Skeletal muscle cell (primary cell): ENCODE measurements at regions not wholly inside any gene's neighbourhood (a gene's known extent, or its start where the extent isn't known, plus 50 kb on each side); places are given as distances from the start of the nearest gene placed in this dataset.

Source experiments
- DNase-seq: peaks from one replicate; pipeline ENCODE4 v3.0.0-alpha.2; 2010; ENCODE audit warnings: low read depth
- H3K4me3 ChIP-seq: 2 replicates; pipeline ENCODE4 v1.5.1; 2011; ENCODE audit warnings: low read depth, mild to moderate bottlenecking, control low read depth, low read length, moderate library complexity

GRCh38 chr4:13316354-13316753 lies 167.8 kb downstream of the RAB28 start:
- H3K4me3 ChIP-seq = no peak overlapping the region
- DNase-seq = no peak

- no peak overlapping the region for H3K4me3 ChIP-seq
- no peak for DNase-seq
Measured at GRCh38 chr4:13313856-13314255, 170.3 kb downstream of the RAB28 start.

- H3K4me3 ChIP-seq = no peak overlapping the region
- DNase-seq = no peak
Measured at GRCh38 chr4:13312264-13312663, 171.9 kb downstream of the RAB28 start.

- no peak for DNase-seq
- no peak overlapping the region for H3K4me3 ChIP-seq
Measured at GRCh38 chr4:13309751-13310150, 174.4 kb downstream of the RAB28 start.

DNA sequence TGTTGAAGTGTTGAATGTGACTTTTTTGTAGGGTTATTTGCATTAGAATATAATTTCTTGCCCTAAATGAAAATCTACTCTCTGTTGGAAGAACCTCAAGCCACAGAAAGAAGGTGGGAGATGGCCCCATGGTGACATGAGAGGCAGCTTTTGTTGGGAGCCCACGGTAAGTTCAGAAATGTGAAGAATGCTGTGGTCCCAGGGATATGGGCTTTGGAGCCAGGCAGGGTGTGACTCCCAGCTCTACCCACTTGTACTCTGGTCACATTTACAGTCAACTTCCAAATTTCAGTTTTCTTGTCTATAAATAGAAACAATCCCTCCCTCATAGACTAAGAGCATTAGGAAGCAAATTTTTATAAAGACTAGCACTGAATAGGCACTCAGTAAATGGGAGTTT lies 177.8 kb downstream of the RAB28 start:
- H3K4me3 ChIP-seq = no peak overlapping the region
- DNase-seq = no peak

DNA sequence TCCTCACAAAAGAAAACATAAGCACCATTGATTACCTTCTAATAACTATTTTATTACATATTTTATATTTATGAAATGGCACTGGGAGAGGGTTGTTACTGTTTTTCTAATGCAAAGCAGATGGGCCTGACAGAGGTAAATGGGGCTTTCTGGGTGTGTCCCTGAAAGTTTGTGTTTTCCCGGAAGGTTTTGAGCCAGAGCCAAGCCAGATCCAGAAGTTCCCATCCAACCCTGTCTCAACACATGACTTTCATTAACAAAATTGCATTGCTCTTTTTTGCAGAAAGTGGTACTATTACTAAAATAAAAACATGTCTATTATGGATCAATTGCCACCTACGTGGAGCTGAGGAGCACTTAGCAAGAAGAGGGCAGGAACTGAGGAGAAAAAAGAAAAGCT lies 181.3 kb downstream of the RAB28 start:
- DNase-seq = no peak

DNA sequence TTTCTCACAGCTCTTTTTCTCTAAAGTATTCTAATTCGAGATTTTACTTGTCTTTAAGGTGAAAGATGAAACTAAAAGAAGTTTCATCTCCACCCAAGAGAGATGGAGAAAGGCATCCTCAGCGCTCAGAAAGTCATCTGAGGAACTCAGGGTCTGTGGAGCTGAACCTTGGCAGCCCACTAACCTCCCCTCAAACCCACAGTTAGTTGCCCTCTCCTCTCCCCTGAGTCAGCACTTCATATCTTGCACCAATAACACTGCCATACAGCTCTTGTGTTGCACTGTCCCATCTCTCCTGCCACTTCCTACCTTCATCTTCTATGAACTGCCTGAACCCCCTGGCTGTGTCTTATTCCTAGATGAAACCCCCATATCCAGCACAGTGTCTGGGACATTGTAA lies 184.8 kb downstream of the RAB28 start:
- H3K4me3 ChIP-seq = no peak overlapping the region
- DNase-seq = no peak

More for the DNA sequence above, 181.3 kb downstream of the RAB28 start:
- no peak overlapping the region for H3K4me3 ChIP-seq

GRCh38 chr4:13298655-13299054 lies 185.5 kb downstream of the RAB28 start:
- DNase-seq = no peak
- no peak overlapping the region for H3K4me3 ChIP-seq

GRCh38 chr4:13296986-13297385 lies 187.2 kb downstream of the RAB28 start:
- DNase-seq = no peak
- no peak overlapping the region for H3K4me3 ChIP-seq

- no peak for DNase-seq
- no peak overlapping the region for H3K4me3 ChIP-seq
Measured at GRCh38 chr4:13294961-13295605, 189.1 kb downstream of the RAB28 start.

DNA sequence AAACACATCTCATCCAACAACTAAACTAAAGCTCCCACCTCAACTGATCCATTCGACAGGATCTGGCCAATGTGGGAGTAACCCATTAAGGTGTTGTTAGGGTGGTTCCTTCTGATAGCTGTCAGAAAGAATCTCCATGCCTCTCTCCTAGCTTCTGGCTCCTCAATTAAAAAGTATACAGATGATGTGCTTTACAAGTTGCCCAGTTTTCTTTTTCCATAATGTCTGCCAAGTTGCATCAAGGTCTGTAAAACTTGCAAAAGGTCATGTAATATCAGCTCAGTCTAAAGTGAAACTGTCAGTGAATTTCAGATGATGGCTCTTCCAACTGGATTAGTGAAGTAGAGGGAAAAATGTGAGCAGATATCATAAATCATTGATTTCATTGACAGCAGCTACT lies 191.8 kb downstream of the RAB28 start:
- no peak for DNase-seq
- no peak overlapping the region for H3K4me3 ChIP-seq

DNA sequence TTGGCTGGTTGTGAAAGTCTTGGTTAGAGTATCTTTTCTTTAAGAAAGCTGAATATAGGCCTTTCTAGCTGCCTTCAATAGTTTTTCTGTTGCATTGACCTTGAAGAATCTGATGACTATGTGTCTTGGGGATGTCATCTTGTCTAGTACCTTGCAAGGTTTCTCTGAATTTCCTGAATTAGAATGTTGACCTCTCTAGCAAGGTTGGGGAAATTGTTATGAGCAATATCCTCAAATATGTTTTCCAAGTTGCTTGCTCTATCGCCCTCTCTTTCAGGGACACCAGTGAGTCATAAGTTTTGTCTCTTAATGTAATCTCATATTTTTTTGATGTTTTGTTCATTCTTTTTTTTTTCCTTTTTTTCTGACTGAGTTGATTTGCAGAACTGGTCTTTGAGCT lies 194.7 kb downstream of the RAB28 start:
- H3K4me3 ChIP-seq = no peak overlapping the region
- DNase-seq = no peak

- DNase-seq = no peak
- no peak overlapping the region for H3K4me3 ChIP-seq
Measured at GRCh38 chr4:13285336-13285735, 198.8 kb downstream of the RAB28 start.

DNA sequence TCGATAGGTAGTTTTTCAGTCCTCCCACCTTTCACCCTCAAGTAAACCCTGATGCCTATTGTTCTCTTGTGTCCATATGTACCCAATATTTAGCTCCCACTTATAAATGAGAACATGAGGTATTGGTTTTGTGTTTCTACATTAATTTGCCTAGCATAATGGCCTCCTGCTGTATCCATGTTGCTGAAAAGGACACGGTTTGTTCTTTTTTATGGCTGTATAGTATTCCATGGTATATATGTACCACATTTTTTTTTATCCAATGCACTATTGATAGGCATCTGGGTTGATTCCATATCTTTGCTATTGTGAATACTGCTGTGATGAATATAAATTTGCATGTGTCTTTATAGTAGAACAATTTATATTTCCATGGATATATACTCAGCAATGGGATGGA lies 199.2 kb downstream of the RAB28 start:
- no peak overlapping the region for H3K4me3 ChIP-seq
- no peak for DNase-seq

DNA sequence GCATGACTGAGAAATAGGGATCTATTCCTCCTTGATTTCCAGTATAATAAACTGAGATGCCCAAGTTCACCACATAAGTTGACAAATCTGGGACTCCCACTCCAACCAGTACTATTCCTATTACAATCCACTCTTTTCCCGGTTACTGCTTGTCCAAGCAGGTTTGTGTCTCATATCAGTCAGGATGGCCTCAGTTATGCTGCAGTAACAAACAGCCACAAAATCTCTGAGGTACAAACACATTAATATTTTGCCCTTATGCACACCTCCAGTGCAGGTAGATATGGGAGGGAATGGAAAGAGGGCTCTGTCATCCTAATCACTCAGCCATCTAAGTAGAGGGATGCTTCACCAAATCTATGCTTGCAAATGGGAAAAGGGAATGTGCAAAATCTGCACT lies 207.8 kb downstream of the RAB28 start:
- DNase-seq = no peak

GRCh38 chr4:13268703-13269102 lies 215.4 kb downstream of the RAB28 start:
- H3K4me3 ChIP-seq = no peak overlapping the region
- DNase-seq = no peak

More for the DNA sequence above, 207.8 kb downstream of the RAB28 start:
- H3K4me3 ChIP-seq = no peak overlapping the region

GRCh38 chr4:13268165-13268564 lies 216.0 kb downstream of the RAB28 start:
- no peak overlapping the region for H3K4me3 ChIP-seq
- DNase-seq = no peak

- DNase-seq = no peak
- no peak overlapping the region for H3K4me3 ChIP-seq
Measured at GRCh38 chr4:13267091-13267490, 217.0 kb downstream of the RAB28 start.

- no peak for DNase-seq
- H3K4me3 ChIP-seq = no peak overlapping the region
Measured at GRCh38 chr4:13266687-13267086, 217.5 kb downstream of the RAB28 start.

DNA sequence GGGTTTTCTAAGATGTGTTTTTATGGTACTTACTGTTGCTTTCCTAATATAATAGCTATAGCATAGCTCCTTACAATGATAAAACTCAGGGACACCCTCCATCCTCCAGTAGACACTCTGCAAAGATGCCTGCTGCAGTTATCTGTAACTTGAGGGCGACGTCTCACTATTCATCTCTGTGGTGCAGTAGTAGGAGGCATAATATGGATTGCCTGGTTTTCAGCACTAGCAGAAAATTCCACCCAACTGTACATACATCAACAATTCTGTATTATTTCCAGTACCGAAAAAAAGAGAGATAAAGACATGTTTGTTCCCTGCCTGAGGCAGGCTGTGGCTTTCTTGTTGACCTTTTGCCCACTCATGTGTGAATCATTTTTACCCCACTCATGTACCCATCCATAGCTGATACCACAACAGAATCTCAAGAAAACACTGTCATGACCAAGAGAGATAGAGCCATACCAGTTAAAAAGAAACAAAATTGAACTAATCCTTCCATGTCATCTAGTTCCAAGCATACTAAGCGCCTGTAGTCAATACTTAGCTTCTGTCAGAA lies 220.1 kb downstream of the RAB28 start:
- no peak overlapping the region for H3K4me3 ChIP-seq

GRCh38 chr4:13262816-13263215 lies 221.3 kb downstream of the RAB28 start:
- H3K4me3 ChIP-seq = no peak overlapping the region
- no peak for DNase-seq

More for the DNA sequence above, 220.1 kb downstream of the RAB28 start:
- DNase-seq = no peak
